HepG2 (cell line): ENCODE measurements at regions not wholly inside any gene's neighbourhood (a gene's known extent, or its start where the extent isn't known, plus 50 kb on each side); places are given as distances from the start of the nearest gene placed in this dataset.

Experiments
- ELF4 ChIP-seq: sonication (generic); formaldehyde crosslinking; IDR thresholded peaks from 2 replicates; pipeline ENCODE4 v1.5.0; 2020; ENCODE audit warnings: missing genetic modification reagents, mild to moderate bottlenecking, moderate library complexity, borderline replicate concordance
- GATAD2A ChIP-seq: IDR thresholded peaks from 2 replicates; pipeline ENCODE4 v1.6.1; 2016
- HHEX ChIP-seq: IDR thresholded peaks from 2 replicates; pipeline ENCODE4 v1.6.1; 2016; ENCODE audit warnings: control low read depth
- MYNN ChIP-seq: sonication (generic); formaldehyde crosslinking; IDR thresholded peaks from 2 replicates; pipeline ENCODE4 v1.4.0; 2020; ENCODE audit warnings: mild to moderate bottlenecking, low read depth, missing genetic modification reagents
- NFIC ChIP-seq: IDR thresholded peaks from 2 replicates; pipeline ENCODE4 v1.6.1; 2012; ENCODE audit warnings: mild to moderate bottlenecking, low read length, inconsistent platforms
- PRMT3 ChIP-seq: sonication (generic); formaldehyde crosslinking; IDR thresholded peaks from 2 replicates; pipeline ENCODE4 v1.8.1; 2022; ENCODE audit warnings: low read depth, mild to moderate bottlenecking, moderate library complexity, missing genetic modification reagents, borderline replicate concordance
- SALL2 ChIP-seq: sonication (generic); formaldehyde crosslinking; IDR thresholded peaks from 2 replicates; pipeline ENCODE4 v1.8.1; 2023; ENCODE audit warnings: mild to moderate bottlenecking, missing genetic modification reagents, inconsistent platforms
- SIN3A ChIP-seq: IDR thresholded peaks from 2 replicates; pipeline ENCODE4 v1.6.1; 2011; ENCODE audit warnings: low read depth, mild to moderate bottlenecking, control low read depth, low read length, borderline replicate concordance
- SOX6 ChIP-seq, 2 experiments: fragments of 450-650 bp in 1 of 2; sonication (generic) in 1 of 2; formaldehyde crosslinking in 1 of 2; IDR thresholded peaks; 2 replicates each; pipeline versions ENCODE4 v1.4.0 to v1.6.1; 2017 to 2020; ENCODE audit warnings: antibody characterized with exemption in 1 of 2, mild to moderate bottlenecking in 1 of 2, missing genetic modification reagents in 1 of 2
- ZBTB38 ChIP-seq: sonication (generic); formaldehyde crosslinking; IDR thresholded peaks from 2 replicates; pipeline ENCODE4 v1.5.1; 2020; ENCODE audit warnings: mild to moderate bottlenecking, missing genetic modification reagents
- ZFP62 ChIP-seq: sonication (generic); formaldehyde crosslinking; IDR thresholded peaks from 2 replicates; pipeline ENCODE4 v1.4.0; 2020; ENCODE audit warnings: missing genetic modification reagents
- ZFX ChIP-seq: sonication (generic); formaldehyde crosslinking; IDR thresholded peaks from 2 replicates; pipeline ENCODE4 v1.4.0; 2020; ENCODE audit warnings: mild to moderate bottlenecking, low read depth, missing genetic modification reagents, moderate library complexity
- ZKSCAN5 ChIP-seq: sonication (generic); formaldehyde crosslinking; IDR thresholded peaks from 2 replicates; pipeline ENCODE4 v1.5.1; 2020; ENCODE audit warnings: mild to moderate bottlenecking, missing genetic modification reagents
- ZNF235 ChIP-seq: sonication (generic); formaldehyde crosslinking; IDR thresholded peaks from 2 replicates; pipeline ENCODE4 v1.8.1; 2023; ENCODE audit warnings: mild to moderate bottlenecking, missing genetic modification reagents, borderline replicate concordance
- ZNF33A ChIP-seq: sonication (generic); formaldehyde crosslinking; IDR thresholded peaks from 2 replicates; pipeline ENCODE4 v1.5.1; 2020; ENCODE audit warnings: missing genetic modification reagents, mild to moderate bottlenecking, moderate library complexity, borderline replicate concordance
- ZNF350 ChIP-seq: sonication (generic); formaldehyde crosslinking; IDR thresholded peaks from 2 replicates; pipeline ENCODE4 v1.4.0; 2020; ENCODE audit warnings: mild to moderate bottlenecking, low read depth, missing genetic modification reagents, borderline replicate concordance
- ZNF792 ChIP-seq: IDR thresholded peaks from 2 replicates; pipeline ENCODE4 v1.6.1; 2016
- TF ChIP-seq, protein P1 (sequence below): IDR thresholded peaks from 2 replicates; pipeline ENCODE4 v1.6.1; 2016; ENCODE audit warnings: mild to moderate bottlenecking
- TF ChIP-seq, protein P2 (sequence below): sonication (generic); formaldehyde crosslinking; IDR thresholded peaks from 2 replicates; pipeline ENCODE4 v1.4.0; 2020; ENCODE audit warnings: missing genetic modification reagents
- TF ChIP-seq, protein P3 (sequence below): sonication (generic); formaldehyde crosslinking; IDR thresholded peaks from 2 replicates; pipeline ENCODE4 v1.4.0; 2020; ENCODE audit warnings: missing genetic modification reagents, mild to moderate bottlenecking, borderline replicate concordance
- TF ChIP-seq, protein P4 (sequence below): IDR thresholded peaks from 2 replicates; pipeline ENCODE4 v1.6.1; 2016; ENCODE audit warnings: missing compliant biosample characterization, missing genetic modification reagents, borderline replicate concordance
- TF ChIP-seq, protein P5 (sequence below): IDR thresholded peaks from 2 replicates; pipeline ENCODE4 v1.6.1; 2016

DNA sequence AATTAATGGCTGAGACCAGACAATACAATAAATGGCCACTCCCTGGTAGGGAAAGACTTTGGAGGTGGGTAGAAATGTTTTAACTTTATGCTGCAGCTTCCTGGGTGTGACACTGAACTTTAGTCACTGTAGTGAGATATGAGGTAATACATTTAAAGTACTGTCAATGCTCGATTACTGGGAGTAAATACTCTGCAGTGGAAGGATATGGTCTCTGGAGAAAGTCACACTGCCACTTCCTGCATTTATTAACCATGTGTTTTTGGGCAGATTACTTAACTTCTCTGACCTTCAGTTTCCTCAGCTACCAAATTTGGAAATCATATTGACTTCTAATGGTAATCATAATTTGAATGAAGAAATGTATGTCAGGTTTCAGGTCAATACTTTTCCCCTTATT lies 317.1 kb upstream of the TGFBR2 start (continued):
- peak; percentile 78 for TF ChIP-seq ZNF792
- TF ChIP-seq, protein P1, sequence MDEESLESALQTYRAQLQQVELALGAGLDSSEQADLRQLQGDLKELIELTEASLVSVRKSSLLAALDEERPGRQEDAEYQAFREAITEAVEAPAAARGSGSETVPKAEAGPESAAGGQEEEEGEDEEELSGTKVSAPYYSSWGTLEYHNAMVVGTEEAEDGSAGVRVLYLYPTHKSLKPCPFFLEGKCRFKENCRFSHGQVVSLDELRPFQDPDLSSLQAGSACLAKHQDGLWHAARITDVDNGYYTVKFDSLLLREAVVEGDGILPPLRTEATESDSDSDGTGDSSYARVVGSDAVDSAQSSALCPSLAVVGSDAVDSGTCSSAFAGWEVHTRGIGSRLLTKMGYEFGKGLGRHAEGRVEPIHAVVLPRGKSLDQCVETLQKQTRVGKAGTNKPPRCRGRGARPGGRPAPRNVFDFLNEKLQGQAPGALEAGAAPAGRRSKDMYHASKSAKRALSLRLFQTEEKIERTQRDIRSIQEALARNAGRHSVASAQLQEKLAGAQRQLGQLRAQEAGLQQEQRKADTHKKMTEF (CRISPR knock-in tag), result peak; percentile 72; the same call in 1 of the 2 replicates
- no peak for TF ChIP-seq ZNF350 (CRISPR knock-in tag)
- TF ChIP-seq GATAD2A (CRISPR knock-in tag), result peak; percentile 93
- peak; percentile 63; the same call in 1 of the 2 replicates for TF ChIP-seq ZNF33A (CRISPR knock-in tag)
- TF ChIP-seq ELF4, result no peak
- TF ChIP-seq, protein P2, sequence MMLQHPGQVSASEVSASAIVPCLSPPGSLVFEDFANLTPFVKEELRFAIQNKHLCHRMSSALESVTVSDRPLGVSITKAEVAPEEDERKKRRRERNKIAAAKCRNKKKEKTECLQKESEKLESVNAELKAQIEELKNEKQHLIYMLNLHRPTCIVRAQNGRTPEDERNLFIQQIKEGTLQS (CRISPR knock-in tag), result no peak
- TF ChIP-seq ZFP62 (CRISPR knock-in tag), result no peak
- TF ChIP-seq MYNN, result no peak
- TF ChIP-seq, protein P3, sequence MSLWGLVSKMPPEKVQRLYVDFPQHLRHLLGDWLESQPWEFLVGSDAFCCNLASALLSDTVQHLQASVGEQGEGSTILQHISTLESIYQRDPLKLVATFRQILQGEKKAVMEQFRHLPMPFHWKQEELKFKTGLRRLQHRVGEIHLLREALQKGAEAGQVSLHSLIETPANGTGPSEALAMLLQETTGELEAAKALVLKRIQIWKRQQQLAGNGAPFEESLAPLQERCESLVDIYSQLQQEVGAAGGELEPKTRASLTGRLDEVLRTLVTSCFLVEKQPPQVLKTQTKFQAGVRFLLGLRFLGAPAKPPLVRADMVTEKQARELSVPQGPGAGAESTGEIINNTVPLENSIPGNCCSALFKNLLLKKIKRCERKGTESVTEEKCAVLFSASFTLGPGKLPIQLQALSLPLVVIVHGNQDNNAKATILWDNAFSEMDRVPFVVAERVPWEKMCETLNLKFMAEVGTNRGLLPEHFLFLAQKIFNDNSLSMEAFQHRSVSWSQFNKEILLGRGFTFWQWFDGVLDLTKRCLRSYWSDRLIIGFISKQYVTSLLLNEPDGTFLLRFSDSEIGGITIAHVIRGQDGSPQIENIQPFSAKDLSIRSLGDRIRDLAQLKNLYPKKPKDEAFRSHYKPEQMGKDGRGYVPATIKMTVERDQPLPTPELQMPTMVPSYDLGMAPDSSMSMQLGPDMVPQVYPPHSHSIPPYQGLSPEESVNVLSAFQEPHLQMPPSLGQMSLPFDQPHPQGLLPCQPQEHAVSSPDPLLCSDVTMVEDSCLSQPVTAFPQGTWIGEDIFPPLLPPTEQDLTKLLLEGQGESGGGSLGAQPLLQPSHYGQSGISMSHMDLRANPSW (CRISPR knock-in tag), result no peak
- no peak for TF ChIP-seq SOX6 (IDR thresholded peaks at IDR 0.05)
- peak; percentile 91 for TF ChIP-seq SOX6 (CRISPR knock-in tag; IDR thresholded peaks at IDR 0.05)
- TF ChIP-seq SIN3A, result no peak
- no peak for TF ChIP-seq SALL2 (CRISPR knock-in tag)
- no peak for TF ChIP-seq ZKSCAN5
- TF ChIP-seq HHEX (CRISPR knock-in tag), result no peak
- TF ChIP-seq PRMT3 (CRISPR knock-in tag), result no peak
- TF ChIP-seq, protein P4, sequence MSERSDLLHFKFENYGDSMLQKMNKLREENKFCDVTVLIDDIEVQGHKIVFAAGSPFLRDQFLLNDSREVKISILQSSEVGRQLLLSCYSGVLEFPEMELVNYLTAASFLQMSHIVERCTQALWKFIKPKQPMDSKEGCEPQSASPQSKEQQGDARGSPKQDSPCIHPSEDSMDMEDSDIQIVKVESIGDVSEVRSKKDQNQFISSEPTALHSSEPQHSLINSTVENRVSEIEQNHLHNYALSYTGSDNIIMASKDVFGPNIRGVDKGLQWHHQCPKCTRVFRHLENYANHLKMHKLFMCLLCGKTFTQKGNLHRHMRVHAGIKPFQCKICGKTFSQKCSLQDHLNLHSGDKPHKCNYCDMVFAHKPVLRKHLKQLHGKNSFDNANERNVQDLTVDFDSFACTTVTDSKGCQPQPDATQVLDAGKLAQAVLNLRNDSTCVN (CRISPR knock-in tag), result no peak
- TF ChIP-seq NFIC, result peak; percentile 46; the same call in 1 of the 2 replicates
- TF ChIP-seq, protein P5, sequence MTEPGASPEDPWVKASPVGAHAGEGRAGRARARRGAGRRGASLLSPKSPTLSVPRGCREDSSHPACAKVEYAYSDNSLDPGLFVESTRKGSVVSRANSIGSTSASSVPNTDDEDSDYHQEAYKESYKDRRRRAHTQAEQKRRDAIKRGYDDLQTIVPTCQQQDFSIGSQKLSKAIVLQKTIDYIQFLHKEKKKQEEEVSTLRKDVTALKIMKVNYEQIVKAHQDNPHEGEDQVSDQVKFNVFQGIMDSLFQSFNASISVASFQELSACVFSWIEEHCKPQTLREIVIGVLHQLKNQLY (CRISPR knock-in tag), result no peak
- no peak for TF ChIP-seq ZFX (CRISPR knock-in tag)
- TF ChIP-seq ZBTB38, result no peak
- TF ChIP-seq ZNF235 (CRISPR knock-in tag), result no peak
